GM21515 (cell line): ENCODE measurements at regions not wholly inside any gene's neighbourhood (a gene's known extent, or its start where the extent isn't known, plus 50 kb on each side); places are given as distances from the start of the nearest gene placed in this dataset.
"Not testable (repeated sequence)": the region's sequence is repeated elsewhere in the genome, so short reads cannot be mapped to it uniquely, and the experiment has no call there.

Source experiments
- ATAC-seq: cut with Tn5 transposase; IDR thresholded peaks from one replicate; pipeline ENCODE4 v1.9.1; 2021; ENCODE audit not compliant: unreplicated experiment

GRCh38 chr6:11486959-11487358 lies 50.6 kb upstream of the TMEM170B start:
- ATAC-seq = no peak

GRCh38 chr6:11486486-11486885 lies 51.1 kb upstream of the TMEM170B start:
- no peak for ATAC-seq

- no peak for ATAC-seq
These were observed 51.5 kb upstream of the TMEM170B start for GRCh38 chr6:11486051-11486450.

GRCh38 chr6:11485271-11485670 lies 52.3 kb upstream of the TMEM170B start:
- ATAC-seq = no peak

- ATAC-seq = no peak
These were observed 53.1 kb upstream of the TMEM170B start for GRCh38 chr6:11484441-11484840.

- ATAC-seq = no peak
These were observed 54.9 kb upstream of the TMEM170B start for GRCh38 chr6:11482616-11483015.

- ATAC-seq = no peak
These were observed 57.0 kb upstream of the TMEM170B start for GRCh38 chr6:11480541-11480940.

GRCh38 chr6:11479296-11479695 lies 58.3 kb upstream of the TMEM170B start:
- ATAC-seq = no peak

GRCh38 chr6:11478586-11478985 lies 59.0 kb upstream of the TMEM170B start:
- ATAC-seq = no peak

GRCh38 chr6:11475016-11475415 lies 62.5 kb upstream of the TMEM170B start:
- ATAC-seq = no peak

GRCh38 chr6:11473008-11473740 lies 64.4 kb upstream of the TMEM170B start:
- ATAC-seq = no peak

GRCh38 chr6:11471261-11471660 lies 66.3 kb upstream of the TMEM170B start:
- ATAC-seq = no peak

GRCh38 chr6:11469684-11470083 lies 67.9 kb upstream of the TMEM170B start:
- no peak for ATAC-seq

- ATAC-seq = not testable (repeated sequence)
These were observed 69.3 kb upstream of the TMEM170B start for GRCh38 chr6:11468271-11468670.

GRCh38 chr6:11467364-11467763 lies 70.2 kb upstream of the TMEM170B start:
- ATAC-seq = no peak

- ATAC-seq = no peak
These were observed 74.2 kb upstream of the TMEM170B start for GRCh38 chr6:11463398-11463780.

GRCh38 chr6:11462742-11463397 lies 74.7 kb upstream of the TMEM170B start:
- no peak for ATAC-seq

GRCh38 chr6:11460837-11461661 lies 76.5 kb upstream of the TMEM170B start:
- ATAC-seq = peak; percentile 78

GRCh38 chr6:11460001-11460668 lies 77.4 kb upstream of the TMEM170B start:
- peak; percentile 29 for ATAC-seq

GRCh38 chr6:11459079-11459610 lies 78.4 kb upstream of the TMEM170B start:
- peak; percentile 48 for ATAC-seq

GRCh38 chr6:11458509-11458908 lies 79.0 kb upstream of the TMEM170B start:
- no peak for ATAC-seq
